MM.1S (cell line): ENCODE measurements at regions not wholly inside any gene's neighbourhood (a gene's known extent, or its start where the extent isn't known, plus 50 kb on each side); places are given as distances from the start of the nearest gene placed in this dataset.

Source experiments
- DNase-seq: peaks from one replicate; pipeline ENCODE4 v3.0.0-alpha.2; 2015
- H2AFZ ChIP-seq: fragments of 300-600 bp; sonication (generic); 2 replicates; pipeline ENCODE4 v1.6.0; 2016; ENCODE audit warnings: antibody characterized with exemption, low read length
- H3F3A ChIP-seq: fragments of 300-600 bp; sonication (generic); 2 replicates; pipeline ENCODE4 v1.6.1; 2016; ENCODE audit warnings: mild to moderate bottlenecking, antibody characterized with exemption, low read length, moderate library complexity, mixed read lengths; ENCODE audit not compliant: insufficient read depth
- H3K27ac ChIP-seq: fragments of 300-600 bp; sonication (generic); 2 replicates; pipeline ENCODE4 v1.5.1; 2016; ENCODE audit warnings: mild to moderate bottlenecking, low read length
- H3K27me3 ChIP-seq: fragments of 300-600 bp; sonication (generic); replicated peaks from 2 replicates; pipeline ENCODE4 v1.6.0; 2016; ENCODE audit warnings: low read length; ENCODE audit not compliant: insufficient read depth
- H3K36me3 ChIP-seq: fragments of 300-600 bp; sonication (generic); replicated peaks from 2 replicates; pipeline ENCODE4 v1.6.1; 2016; ENCODE audit warnings: mild to moderate bottlenecking, low read length, mixed read lengths; ENCODE audit not compliant: insufficient read depth
- H3K4me1 ChIP-seq: fragments of 300-600 bp; sonication (generic); 2 replicates; pipeline ENCODE4 v1.6.1; 2016; ENCODE audit warnings: low read length, mixed read lengths
- H3K4me2 ChIP-seq: fragments of 300-600 bp; sonication (generic); 2 replicates; pipeline ENCODE4 v1.6.0; 2016; ENCODE audit warnings: low read depth, low read length
- H3K4me3 ChIP-seq: fragments of 300-600 bp; sonication (generic); 2 replicates; pipeline ENCODE4 v1.5.1; 2016; ENCODE audit warnings: low read length, mixed read lengths
- H3K79me2 ChIP-seq: fragments of 300-600 bp; sonication (generic); 2 replicates; pipeline ENCODE4 v1.6.1; 2016; ENCODE audit warnings: mixed run types, low read length, mixed read lengths
- H3K9ac ChIP-seq: fragments of 300-600 bp; sonication (generic); 2 replicates; pipeline ENCODE4 v1.6.1; 2016; ENCODE audit warnings: low read length, mixed read lengths
- H3K9me2 ChIP-seq: fragments of 300-600 bp; sonication (generic); replicated peaks from 2 replicates; pipeline ENCODE4 v1.6.1; 2016; ENCODE audit warnings: mild to moderate bottlenecking, low read length, mixed read lengths; ENCODE audit not compliant: insufficient read depth
- H3K9me3 ChIP-seq: fragments of 300-600 bp; sonication (generic); replicated peaks from 2 replicates; pipeline ENCODE4 v1.6.1; 2016; ENCODE audit warnings: mild to moderate bottlenecking, low read length, mixed read lengths; ENCODE audit not compliant: insufficient read depth
- H4K20me1 ChIP-seq: fragments of 300-600 bp; sonication (generic); 2 replicates; pipeline ENCODE4 v1.6.1; 2016; ENCODE audit warnings: mild to moderate bottlenecking, low read length, moderate library complexity, mixed read lengths; ENCODE audit not compliant: insufficient read depth
- CTCF ChIP-seq: fragments of 300-600 bp; sonication (generic); IDR thresholded peaks from 2 replicates; pipeline ENCODE4 v1.5.1; 2016; ENCODE audit warnings: antibody characterized with exemption, low read length, mixed read lengths
- EZH2 ChIP-seq: fragments of 300-600 bp; sonication (generic); optimal IDR thresholded peaks from 2 replicates; pipeline ENCODE3; 2017; ENCODE audit warnings: low read depth, mild to moderate bottlenecking, antibody characterized with exemption, low read length, mixed read lengths
- EZH2phosphoT487 ChIP-seq: fragments of 300-600 bp; sonication (generic); IDR thresholded peaks from 2 replicates; pipeline ENCODE4 v1.6.1; 2018; ENCODE audit warnings: antibody characterized with exemption, low read length

GRCh38 chr16:85539629-85540291 lies 73.4 kb upstream of the GSE1 start:
- no peak overlapping the region for H3K27ac ChIP-seq
- TF ChIP-seq EZH2phosphoT487 (no peak), CTCF (no peak), EZH2 (no peak)
- no peak overlapping the region for H3K4me3 ChIP-seq
- H3K9ac ChIP-seq: no peak overlapping the region
- no peak overlapping the region for H2AFZ ChIP-seq
- H3K9me2 ChIP-seq: no peaks in the 10 kb centered on the region
- no peaks in the 10 kb centered on the region for H3F3A ChIP-seq
- no peak overlapping the region for H3K4me2 ChIP-seq
- H4K20me1 ChIP-seq: no peaks in the 10 kb centered on the region
- DNase-seq: no peak
- H3K36me3 ChIP-seq: no peaks in the 10 kb centered on the region
- no peaks in the 10 kb centered on the region for H3K4me1 ChIP-seq
- H3K79me2 ChIP-seq: no peaks in the 10 kb centered on the region
- H3K9me3 ChIP-seq: no peaks in the 10 kb centered on the region
- H3K27me3 ChIP-seq: no peaks in the 10 kb centered on the region; the same call in 1 of the 2 replicates

- H3K27me3 ChIP-seq: no peaks in the 10 kb centered on the region; the same call in 1 of the 2 replicates
Observed at GRCh38 chr16:85541181-85541580, 71.9 kb upstream of the GSE1 start.

GRCh38 chr16:85541619-85541979 lies 71.5 kb upstream of the GSE1 start:
- no peak for DNase-seq
- Histone ChIP-seq H3K9ac (no peak overlapping the region), H4K20me1 (no peaks in the 10 kb centered on the region), H3K79me2 (no peaks in the 10 kb centered on the region), H3K27me3 (no peaks in the 10 kb centered on the region; the same call in 1 of the 2 replicates), H2AFZ (no peak overlapping the region), H3K9me3 (no peaks in the 10 kb centered on the region), H3K4me1 (no peaks in the 10 kb centered on the region), H3K4me2 (no peak overlapping the region), H3K4me3 (no peak overlapping the region), H3K36me3 (no peaks in the 10 kb centered on the region), H3K27ac (no peak overlapping the region), H3F3A (no peaks in the 10 kb centered on the region), H3K9me2 (no peaks in the 10 kb centered on the region)
- TF ChIP-seq CTCF (no peak), EZH2phosphoT487 (no peak), EZH2 (no peak)

More at GRCh38 chr16:85541181-85541580, 71.9 kb upstream of the GSE1 start:
- TF ChIP-seq CTCF (no peak), EZH2phosphoT487 (no peak), EZH2 (no peak)
- Histone ChIP-seq H3K36me3 (no peaks in the 10 kb centered on the region), H3K9me2 (no peaks in the 10 kb centered on the region), H3K79me2 (no peaks in the 10 kb centered on the region), H2AFZ (no peak overlapping the region), H3K9me3 (no peaks in the 10 kb centered on the region), H4K20me1 (no peaks in the 10 kb centered on the region), H3K4me1 (no peaks in the 10 kb centered on the region), H3K27ac (no peak overlapping the region), H3K9ac (no peak overlapping the region), H3F3A (no peaks in the 10 kb centered on the region), H3K4me2 (no peak overlapping the region), H3K4me3 (no peak overlapping the region)
- DNase-seq: no peak
